ENCODE measurements at regions not wholly inside any gene's neighbourhood (a gene's known extent, or its start where the extent isn't known, plus 50 kb on each side); places are given as distances from the start of the nearest gene placed in this dataset.
A peak's percentile ranks its signal among the peaks of the same experiment; 100 is the strongest.
"Not testable (repeated sequence)": the region's sequence is repeated elsewhere in the genome, so short reads cannot be mapped to it uniquely, and the experiment has no call there.

DNA sequence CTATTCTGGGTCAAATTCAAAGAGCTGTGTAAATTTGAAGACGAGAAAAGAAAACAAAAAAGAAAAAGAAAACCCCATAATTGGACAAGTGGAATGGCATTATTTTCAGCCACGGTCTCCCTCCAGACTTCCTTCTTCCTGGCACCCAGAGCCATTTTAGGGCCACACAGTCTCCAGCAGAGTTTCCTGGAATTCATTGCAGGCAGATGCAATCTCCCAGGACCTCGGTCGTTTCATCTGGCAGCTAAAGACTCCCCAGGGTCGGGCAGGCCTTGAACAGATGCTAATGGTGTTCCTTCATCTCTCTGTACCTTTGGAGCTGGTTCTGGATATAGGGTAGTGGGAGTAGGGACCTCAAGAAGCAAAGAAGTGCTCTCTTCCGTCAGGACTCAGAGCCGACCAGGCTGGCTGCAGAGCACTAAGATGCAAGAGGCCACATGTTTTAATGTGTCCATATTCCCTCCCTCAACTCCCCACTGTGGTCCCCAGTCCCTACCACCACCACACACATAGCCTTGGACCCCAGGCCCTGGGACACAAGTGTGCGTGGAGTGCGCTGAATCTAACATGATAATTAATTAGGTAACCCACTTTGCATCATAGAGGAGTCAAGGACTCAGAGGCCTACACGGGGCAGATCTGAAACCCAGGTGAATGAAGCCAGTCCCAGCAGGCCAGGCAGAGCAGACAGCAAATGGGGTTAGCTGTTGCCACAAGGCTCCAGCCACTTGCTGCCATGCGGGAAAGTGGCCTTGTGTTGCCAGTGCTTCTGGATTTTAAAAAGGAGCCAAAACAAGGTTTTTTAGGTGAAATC, 109.3 kb upstream of the ATL2 start:
- DNase-seq: no peak
- intact Hi-C loops (cut with DNase I): no loop called here

DNA sequence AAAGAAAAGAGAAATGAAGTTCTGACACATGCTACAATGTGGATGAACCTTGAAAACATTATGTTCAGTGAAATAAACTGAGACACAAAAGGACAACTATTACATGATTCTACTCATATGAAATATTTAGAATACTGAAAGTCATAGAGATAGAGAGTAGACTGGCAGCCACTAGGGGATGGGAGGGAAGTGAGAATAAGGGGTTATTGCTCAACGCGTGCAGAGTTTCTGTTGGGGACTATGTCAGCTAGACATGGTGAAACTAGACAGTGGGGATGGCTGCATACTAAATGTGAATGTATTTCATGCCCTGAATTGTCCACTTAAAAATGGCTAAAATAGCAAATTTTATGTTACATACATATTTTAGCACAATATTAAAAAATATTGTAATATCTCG, 108.7 kb upstream of the ATL2 start:
- intact Hi-C loops (cut with DNase I): no loop called here
- DNase-seq: no peak

DNA sequence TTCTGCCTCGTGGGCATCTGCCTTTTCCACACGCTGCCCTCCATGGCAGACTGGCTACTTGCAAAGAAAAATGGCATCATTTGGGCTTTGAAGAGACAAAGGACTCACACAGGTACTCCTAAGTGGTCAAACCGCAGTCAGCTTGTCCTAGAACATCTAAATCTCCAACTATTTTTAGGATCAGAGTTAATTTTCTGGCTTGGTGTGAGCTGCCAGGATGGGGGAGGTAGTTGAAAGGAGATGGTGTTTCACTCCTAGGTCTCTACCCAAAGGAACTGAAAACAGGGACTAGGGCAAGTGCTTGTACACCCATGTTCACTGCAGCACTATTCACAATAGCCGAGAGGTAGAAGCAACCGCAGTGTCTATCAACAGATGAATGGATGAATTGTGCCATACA, 107.9 kb upstream of the ATL2 start:
- DNase-seq: no peak
- intact Hi-C loops (cut with DNase I): no loop called here

DNA sequence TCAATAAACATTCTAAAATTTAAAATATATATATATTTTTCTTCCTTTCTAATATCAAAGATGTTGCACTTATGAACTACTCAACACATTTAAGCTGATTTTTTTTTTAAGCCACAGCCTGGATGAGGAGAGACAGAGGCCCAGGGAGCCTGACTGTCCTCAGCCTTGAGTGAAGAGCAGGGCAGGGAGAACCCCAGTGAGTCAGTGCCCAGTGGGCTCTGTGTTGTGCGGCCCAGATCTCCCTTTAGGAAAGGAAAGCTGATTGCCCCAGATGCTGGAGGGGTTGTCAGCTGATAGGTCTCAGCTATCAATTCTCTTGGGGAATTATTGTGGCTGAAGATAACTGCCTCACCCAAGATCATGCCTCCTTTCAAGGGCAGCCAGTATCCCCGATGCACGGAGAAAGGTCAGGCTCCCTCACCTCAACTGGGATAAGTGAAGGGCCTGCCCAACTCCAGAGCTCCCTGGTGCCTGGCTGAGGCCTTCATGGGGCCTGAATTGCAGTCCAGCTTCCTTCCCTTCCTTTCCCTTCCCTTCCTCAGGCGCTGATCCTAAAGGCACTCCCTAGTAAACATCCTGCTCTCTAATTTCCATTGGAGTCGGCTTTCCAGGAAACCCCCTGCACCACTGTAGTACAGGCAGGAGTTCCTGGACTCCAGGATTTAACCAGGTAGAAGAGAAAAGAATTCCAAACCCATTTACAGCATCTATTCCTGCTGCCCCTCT, 106.9 kb upstream of the ATL2 start:
- no peak for DNase-seq
- intact Hi-C loops (cut with DNase I): no loop called here

DNA sequence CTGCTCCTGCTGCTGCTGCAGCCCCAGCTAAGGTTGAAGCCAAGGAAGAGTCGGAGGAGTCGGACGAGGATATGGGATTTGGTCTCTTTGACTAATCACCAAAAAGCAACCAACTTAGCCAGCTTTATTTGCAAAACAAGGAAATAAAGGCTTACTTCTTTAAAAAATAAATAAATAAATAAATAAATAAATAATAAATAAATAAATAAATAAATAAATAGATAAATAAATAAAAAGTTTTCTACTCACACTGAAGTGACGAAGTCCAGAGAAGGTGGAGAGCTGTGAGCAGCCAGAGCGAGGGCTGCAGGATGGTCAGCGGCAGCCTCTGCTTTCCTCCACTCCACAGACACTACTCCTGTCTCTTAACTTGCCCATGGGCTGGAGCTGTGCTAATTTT, 105.6 kb upstream of the ATL2 start:
- intact Hi-C loops (cut with DNase I); DNase-seq: not testable (repeated sequence)

DNA sequence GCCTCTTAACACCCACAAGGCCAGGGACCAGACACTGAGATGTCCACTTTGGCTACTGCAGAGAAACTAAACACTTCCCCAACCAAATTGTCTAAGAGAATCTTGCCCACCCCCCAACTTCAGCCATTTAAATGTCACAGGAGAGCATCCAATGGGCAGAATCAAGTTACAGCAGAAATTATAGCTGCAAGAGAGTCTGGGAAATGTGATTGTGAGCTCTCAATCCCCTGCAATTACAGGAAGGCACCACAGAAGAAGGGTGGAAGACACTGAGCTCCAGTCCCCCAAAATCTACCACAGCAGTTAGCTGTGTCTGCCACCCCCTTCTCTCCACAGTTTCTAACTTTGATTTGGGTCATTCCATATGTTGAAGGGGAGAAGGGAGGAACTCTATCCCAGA, 103.5 kb upstream of the ATL2 start:
- intact Hi-C loops (cut with DNase I): no loop called here

DNA sequence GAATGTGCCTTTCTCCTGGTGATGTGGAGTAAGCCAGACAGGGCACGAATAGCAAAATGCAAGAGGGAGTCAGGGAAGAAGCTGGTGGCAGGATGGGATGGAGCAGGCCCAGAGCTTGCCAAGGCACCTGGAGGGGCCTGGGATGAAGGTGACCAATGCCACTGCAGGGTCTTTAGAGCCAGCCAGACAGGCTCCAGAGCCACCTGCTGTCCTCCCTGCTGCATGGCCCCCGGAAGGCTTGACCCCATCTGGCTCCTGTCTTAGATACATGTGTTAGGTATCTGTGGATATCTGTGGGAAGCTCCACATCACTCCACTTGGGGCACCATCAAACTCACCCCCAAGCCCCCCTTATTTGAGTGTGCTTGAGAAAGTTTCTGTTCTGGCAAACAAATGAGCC, 99.9 kb upstream of the ATL2 start:
- intact Hi-C loops (cut with DNase I): no loop called here
- DNase-seq: no peak

More for the DNA sequence above, 103.5 kb upstream of the ATL2 start:
- no peak for DNase-seq

DNA sequence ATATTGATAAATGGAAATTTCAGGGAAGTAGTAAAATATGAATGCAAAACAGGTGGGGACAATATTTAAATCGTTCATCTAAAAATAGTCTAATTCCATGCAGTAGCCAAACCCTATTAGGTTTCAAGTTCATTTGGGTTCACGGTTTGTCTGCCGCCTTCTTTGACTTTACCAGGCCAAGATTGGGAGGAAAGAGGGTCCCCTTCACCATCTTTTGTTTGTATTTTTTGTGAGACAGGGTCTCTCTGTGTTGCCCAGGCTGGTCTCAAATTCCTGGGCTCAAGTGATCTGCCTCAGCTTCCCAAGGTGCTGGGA, 98.5 kb upstream of the ATL2 start:
- DNase-seq: no peak
- intact Hi-C loops (cut with DNase I): no loop called here

DNA sequence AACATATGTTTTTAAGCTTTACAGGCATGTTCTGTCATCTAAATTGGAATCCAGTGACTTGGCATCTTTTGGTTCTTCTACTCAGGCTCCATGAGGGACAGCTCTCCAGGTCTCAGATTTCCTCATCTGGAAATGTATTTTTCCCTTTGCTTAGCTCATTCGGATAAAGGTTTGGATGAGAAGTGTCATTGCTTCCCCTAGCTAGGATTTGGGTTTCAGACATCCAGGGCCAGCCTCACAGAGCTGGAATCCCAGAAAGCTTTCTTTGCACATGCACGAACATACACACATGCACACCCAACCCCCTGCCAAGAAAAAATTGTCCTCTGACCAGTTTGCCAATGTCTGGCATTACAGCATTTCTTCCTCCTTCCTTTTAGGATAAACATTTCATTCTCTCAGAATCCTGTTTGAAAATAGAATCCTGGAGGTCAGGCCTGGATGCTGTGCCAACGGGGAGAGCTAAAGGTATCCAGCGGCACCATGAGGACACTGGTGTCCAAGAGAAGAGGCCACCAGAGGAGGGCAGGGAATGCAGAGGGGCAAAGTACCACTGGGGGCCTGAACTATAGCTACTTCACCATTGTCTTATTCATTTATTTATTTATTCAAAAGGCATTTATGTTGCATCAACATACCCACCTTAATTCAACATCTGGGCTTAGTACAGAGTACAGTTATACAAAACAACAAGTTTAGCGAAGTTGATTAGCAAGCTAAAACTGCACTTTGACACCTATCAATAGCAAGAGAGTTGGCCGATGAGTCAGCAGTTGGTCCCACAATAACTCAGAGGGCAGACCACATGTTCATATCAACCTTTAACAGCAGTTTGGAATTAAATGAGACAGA, 97.9 kb upstream of the ATL2 start:
- intact Hi-C loops (cut with DNase I): no loop called here
- no peak for DNase-seq

DNA sequence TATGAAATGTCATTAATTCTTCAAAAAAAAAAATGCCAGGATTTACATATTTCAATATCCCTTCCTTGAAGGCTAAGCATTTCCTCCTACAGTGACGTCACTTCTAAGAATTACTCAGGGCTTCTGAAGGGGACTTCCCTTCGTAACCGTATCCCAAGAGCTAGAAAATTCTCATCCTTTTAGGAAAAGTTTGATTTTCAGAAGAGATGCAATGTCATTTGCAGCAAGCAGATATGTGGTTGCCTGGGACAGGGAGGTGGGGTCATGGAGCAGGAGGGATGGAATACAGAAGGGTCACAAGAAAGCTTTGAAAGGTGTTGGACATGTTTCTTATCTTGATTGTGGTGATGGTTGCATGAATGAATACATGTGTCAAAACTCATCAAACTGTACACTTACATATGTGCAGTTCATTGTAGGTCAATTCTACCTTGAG, 97.0 kb upstream of the ATL2 start:
- no peak for DNase-seq

DNA sequence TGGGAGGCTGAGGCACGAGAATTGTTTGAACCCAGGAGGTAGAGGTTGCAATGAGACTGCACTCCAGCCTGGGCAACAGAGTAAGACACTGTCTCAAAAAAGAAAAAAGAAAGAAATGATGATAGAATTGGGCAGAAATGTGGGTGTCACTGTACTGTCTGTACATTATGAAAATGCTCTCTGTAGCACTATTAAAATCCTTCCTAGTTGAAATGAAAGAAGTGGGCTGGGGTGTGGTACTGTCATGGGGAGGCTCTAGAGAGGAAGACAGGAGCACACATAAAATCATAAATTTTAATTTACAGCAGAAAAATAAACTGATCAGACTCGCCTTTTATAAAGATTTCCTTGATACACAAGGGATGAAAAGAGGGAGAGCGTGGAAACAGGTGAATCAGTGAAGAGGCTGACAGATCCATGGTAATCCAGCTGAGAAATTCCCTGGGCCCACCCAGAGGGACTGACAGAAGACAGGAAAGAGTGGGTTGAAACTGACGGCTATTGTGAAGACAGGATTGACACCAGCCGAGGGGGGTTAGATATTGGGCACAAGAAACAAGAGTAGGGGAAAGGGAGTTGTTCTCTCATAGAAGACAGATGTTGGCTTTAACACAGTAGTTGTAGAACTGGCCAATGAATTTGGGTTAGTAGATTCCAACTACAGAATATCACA, 96.4 kb upstream of the ATL2 start:
- intact Hi-C loops (cut with DNase I): no loop called here
- peak in 6 of 42 donors; percentile 22 to 55 (median 34) for DNase-seq

More for the DNA sequence above, 97.0 kb upstream of the ATL2 start:
- intact Hi-C loops (cut with DNase I): no loop called here

DNA sequence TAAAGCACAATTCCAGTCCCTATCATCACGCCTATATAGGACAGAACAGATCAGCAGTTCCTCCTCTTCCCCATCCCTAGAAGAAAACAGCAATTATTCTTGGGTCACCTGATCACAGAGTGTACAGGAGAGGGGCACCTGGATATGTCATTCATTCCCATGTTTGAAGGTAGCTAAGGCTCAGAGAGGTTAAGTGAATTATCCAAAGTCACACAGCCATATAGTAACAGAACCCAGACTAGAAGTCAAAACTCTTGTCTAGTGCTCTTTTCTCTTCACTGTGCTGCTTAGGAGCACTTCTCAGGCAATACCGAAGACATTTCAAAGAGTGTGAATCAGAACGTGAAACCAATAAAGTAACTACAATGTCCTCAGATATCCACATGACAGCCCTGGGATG, 93.0 kb upstream of the ATL2 start:
- DNase-seq: no peak
- intact Hi-C loops (cut with DNase I): no loop called here

DNA sequence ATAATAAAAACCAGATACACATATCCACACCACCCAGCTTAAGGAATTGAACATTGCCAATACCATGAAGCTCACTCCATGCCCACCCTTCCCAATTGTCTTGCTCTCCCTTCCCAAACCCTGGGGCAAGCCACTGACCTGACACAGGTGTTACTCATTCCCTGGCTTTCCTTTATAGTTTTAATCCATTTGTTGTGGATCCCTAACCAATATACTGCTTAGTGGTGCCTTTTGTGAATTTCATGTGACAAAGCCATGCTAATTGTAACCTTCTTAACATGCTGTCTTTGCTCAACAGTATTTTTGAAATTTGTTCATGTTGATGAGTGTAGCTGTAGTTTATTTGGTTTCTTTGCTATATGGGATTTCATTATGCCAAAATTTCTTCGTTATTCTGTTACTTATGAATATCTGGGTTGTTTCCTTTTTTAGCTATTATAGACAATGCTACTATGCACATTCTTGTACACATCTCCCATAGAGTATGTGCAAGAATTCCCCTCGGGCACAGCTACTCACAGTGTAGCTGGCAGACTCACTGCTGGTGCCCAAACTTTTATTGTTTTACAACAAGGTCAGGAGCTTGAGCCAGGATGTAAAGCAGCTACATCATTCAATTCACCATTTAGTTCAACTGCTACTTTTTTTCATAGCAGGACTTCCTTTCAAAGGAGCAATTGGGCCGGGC, 90.8 kb upstream of the ATL2 start:
- DNase-seq: no peak
- intact Hi-C loops (cut with DNase I): no loop called here

DNA sequence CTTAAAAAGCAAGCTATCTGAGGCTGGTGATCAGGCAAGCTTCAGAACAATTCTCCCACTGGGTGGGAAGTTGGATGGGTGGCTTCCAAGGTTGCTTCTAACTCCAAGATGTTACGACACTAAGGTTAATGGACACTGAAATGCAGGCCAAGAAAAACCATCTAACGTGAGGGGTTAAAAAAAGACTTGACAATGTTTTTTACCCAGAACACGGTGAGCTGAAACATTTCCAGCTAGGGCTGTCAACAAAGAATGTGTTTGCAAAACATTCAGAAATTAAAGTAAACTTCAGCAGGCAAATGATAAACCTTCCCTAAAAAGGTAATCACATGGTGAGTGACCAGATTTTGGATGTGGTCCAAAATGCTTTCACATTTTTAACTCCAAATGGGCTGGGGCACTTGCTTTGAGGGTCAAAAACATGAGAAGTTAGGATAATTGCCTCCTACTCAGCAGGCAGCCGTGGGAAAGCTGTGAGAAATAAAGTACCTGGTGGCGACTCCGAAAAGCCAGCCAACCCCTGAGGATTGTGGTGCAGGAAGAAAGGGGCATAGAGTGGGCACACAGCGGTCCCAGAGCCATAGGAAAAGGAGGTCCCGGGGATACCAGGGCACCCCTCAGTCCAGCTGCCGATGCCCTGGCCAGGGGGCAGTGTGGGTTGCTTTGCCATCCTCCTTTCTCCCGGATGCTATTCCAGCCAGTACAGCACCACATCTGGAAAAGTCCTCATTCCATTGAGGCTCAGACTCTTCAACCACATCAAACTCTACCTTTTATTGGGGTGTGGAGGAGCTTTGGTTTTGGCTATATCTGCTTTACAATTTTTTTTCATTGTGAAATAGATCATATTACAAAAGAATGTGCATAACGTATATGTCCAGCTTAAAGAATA, 90.0 kb upstream of the ATL2 start:
- no peak for DNase-seq
- intact Hi-C loops (cut with DNase I): no loop called here

DNA sequence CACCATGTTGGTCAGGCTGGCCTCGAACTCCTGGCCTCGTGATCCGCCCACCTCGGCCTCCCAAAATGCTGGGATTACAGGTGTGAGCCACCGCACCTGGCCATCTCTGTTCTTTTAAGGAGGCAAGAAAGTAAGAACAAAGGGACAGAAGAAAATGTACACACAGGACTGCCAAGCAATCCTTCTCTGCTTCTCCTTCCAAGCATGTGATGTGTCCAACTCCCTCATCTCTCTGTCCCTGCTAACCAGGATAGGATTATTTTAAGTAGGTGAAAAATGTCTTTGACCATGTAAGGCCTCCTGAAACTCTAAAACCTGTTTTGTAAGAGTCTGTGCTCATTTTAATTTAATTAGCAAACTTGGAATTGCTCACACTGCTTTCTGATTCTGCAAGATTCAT, 89.3 kb upstream of the ATL2 start:
- intact Hi-C loops (cut with DNase I): no loop called here
- DNase-seq: no peak

DNA sequence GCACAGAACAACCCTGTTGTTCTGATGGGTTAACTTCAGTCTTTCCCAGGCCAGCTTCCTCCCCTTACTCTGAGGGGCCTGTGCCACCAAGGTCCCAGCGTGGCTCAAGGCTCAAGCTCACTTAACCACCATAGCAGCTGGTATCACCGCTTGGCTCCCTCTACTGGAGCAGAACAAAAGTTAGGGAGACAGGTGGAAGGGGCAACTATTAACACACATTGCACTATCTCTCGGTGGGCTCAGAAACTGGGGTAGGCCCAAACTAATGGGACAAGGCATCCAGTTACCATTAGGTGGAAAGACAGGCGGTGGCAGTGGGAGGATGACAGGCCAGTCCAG, 88.7 kb upstream of the ATL2 start:
- DNase-seq: peak in 22 of 42 donors; percentile 13 to 72 (median 37)

DNA sequence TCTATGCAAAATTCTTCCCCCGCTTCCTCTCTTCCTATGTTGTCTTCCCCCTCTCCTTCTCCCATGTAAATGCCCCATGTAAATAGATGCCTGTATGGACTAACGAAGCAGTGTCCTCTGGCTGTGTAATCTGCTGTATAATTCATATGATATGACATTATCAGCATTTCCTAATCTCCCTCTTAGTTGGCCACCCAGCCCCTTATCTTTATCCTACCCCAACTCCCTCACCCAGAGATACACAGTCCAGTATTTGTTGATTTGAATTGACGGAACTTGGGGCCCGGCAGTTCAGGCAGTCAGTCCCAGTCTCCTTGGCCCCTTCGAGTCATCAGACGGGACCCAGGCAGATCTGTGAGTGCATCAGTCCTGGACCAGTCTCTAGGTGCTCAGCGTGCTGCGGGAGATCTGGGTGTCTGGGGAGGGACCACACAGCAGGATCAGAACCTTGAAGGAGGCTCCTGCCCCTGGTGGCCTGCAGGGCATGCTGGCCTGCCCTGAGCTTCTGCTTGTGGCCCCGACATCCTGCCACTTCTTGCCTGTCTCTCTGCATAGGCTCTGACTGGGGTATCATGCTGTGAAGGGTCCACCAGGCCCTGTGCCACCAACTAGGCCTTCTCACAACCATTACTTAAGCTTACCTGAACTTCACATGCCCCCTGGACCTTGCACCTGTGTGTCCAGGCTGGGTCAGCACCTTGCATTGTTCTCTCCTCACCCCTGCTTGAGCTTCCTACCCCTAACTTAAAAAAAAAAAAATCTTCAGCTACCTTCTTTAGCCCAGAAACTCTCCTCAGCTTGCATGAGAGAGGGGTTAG, 88.1 kb upstream of the ATL2 start:
- intact Hi-C loops (cut with DNase I): no loop called here
- DNase-seq: no peak

More for the DNA sequence above, 88.7 kb upstream of the ATL2 start:
- intact Hi-C loops (cut with DNase I): no loop called here

All from head of caudate nucleus (tissue), 42 donors.